Smooth muscle cell (in vitro differentiated cells): ENCODE measurements at regions not wholly inside any gene's neighbourhood (a gene's known extent, or its start where the extent isn't known, plus 50 kb on each side); places are given as distances from the start of the nearest gene placed in this dataset.

ENCODE experiments used
- DNase-seq: peaks from one replicate; lab custom pipeline; 2025; ENCODE audit not compliant: unreplicated experiment; lab: John Stamatoyannopoulos, UW
- H2AFZ ChIP-seq: fragments of 200-600 bp; sonication (generic); 2 replicates; pipeline ENCODE4 v1.6.0; 2016; ENCODE audit warnings: antibody characterized with exemption, low read depth, mild to moderate bottlenecking
- H3F3A ChIP-seq: fragments of 200-600 bp; sonication (generic); 2 replicates; pipeline ENCODE4 v1.6.0; 2017; ENCODE audit warnings: antibody characterized with exemption, low read depth
- H3K27ac ChIP-seq: fragments of 200-600 bp; sonication (generic); 2 replicates; pipeline ENCODE4 v1.5.1; 2016; ENCODE audit warnings: low read depth, mild to moderate bottlenecking
- H3K27me3 ChIP-seq: fragments of 200-600 bp; sonication (generic); 2 replicates; pipeline ENCODE4 v1.6.1; 2016; ENCODE audit warnings: low read depth, mild to moderate bottlenecking
- H3K36me3 ChIP-seq: fragments of 200-600 bp; sonication (generic); 2 replicates; pipeline ENCODE4 v1.5.1; 2016; ENCODE audit warnings: low read depth
- H3K4me1 ChIP-seq: fragments of 200-600 bp; sonication (generic); 2 replicates; pipeline ENCODE4 v1.5.1; 2016; ENCODE audit warnings: low read depth
- H3K4me2 ChIP-seq: fragments of 200-600 bp; sonication (generic); 2 replicates; pipeline ENCODE4 v1.6.0; 2016; ENCODE audit warnings: mild to moderate bottlenecking
- H3K4me3 ChIP-seq: fragments of 200-600 bp; sonication (generic); 2 replicates; pipeline ENCODE4 v1.5.1; 2016; ENCODE audit warnings: mild to moderate bottlenecking
- H3K79me2 ChIP-seq: fragments of 200-600 bp; sonication (generic); 2 replicates; pipeline ENCODE4 v1.6.0; 2016; ENCODE audit warnings: low read depth, mild to moderate bottlenecking
- H3K9ac ChIP-seq: fragments of 200-600 bp; sonication (generic); 2 replicates; pipeline ENCODE4 v1.6.0; 2016; ENCODE audit warnings: low read depth
- H3K9me3 ChIP-seq: fragments of 200-600 bp; sonication (generic); replicated peaks from 2 replicates; pipeline ENCODE4 v1.5.1; 2016; ENCODE audit warnings: low read depth
- H4K20me1 ChIP-seq: fragments of 200-600 bp; sonication (generic); 2 replicates; pipeline ENCODE4 v1.6.0; 2016; ENCODE audit warnings: low read depth
- CTCF ChIP-seq: fragments of 200-600 bp; sonication (generic); IDR thresholded peaks from 2 replicates; pipeline ENCODE4 v1.5.1; 2017; ENCODE audit warnings: borderline replicate concordance, mild to moderate bottlenecking, antibody characterized with exemption; ENCODE audit not compliant: insufficient read depth, poor library complexity, severe bottlenecking
- WGBS: methylation state at CpG from one replicate; pipeline ENCODE4 v1.1.7; 2016; ENCODE audit warnings: low lambda C conversion rate; 5-methylcytosine and 5-hydroxymethylcytosine counted together

- H4K20me1 ChIP-seq: no peaks in the 10 kb centered on the region
- H3K27ac ChIP-seq: no peak overlapping the region
- no peaks in the 10 kb centered on the region for H3F3A ChIP-seq
- H2AFZ ChIP-seq: no peak overlapping the region
- no peaks in the 10 kb centered on the region for H3K4me1 ChIP-seq
- no peak overlapping the region for H3K4me3 ChIP-seq
- H3K36me3 ChIP-seq: no peaks in the 10 kb centered on the region
- H3K4me2 ChIP-seq: no peak overlapping the region
- no peak for TF ChIP-seq CTCF
- H3K9ac ChIP-seq: no peak overlapping the region
- 92% methylated on average over 6 of the region's 6 CpGs for WGBS
- no peak for DNase-seq
- H3K27me3 ChIP-seq: no peaks in the 10 kb centered on the region
- H3K79me2 ChIP-seq: no peaks in the 10 kb centered on the region
- H3K9me3 ChIP-seq: no peaks in the 10 kb centered on the region
Observed at GRCh38 chr18:67151366-67151765, 365.2 kb downstream of the DSEL start.

GRCh38 chr18:67145586-67146292 lies 370.8 kb downstream of the DSEL start:
- Histone ChIP-seq H3K36me3 (no peaks in the 10 kb centered on the region), H3K27ac (no peak overlapping the region), H3K79me2 (no peaks in the 10 kb centered on the region), H4K20me1 (no peaks in the 10 kb centered on the region), H3K4me1 (no peaks in the 10 kb centered on the region), H2AFZ (no peak overlapping the region), H3K27me3 (no peaks in the 10 kb centered on the region), H3F3A (no peaks in the 10 kb centered on the region), H3K9me3 (no peaks in the 10 kb centered on the region), H3K4me3 (peak overlapping the region; percentile 11), H3K4me2 (no peak overlapping the region), H3K9ac (no peak overlapping the region)
- WGBS: 95% methylated on average over 9 of the region's 9 CpGs
- TF ChIP-seq CTCF: no peak
- no peak for DNase-seq

GRCh38 chr18:67144329-67144728 lies 372.2 kb downstream of the DSEL start:
- no peaks in the 10 kb centered on the region for H3K36me3 ChIP-seq
- TF ChIP-seq CTCF: no peak
- 93% methylated on average over 4 of the region's 4 CpGs for WGBS

GRCh38 chr18:67143028-67143427 lies 373.5 kb downstream of the DSEL start:
- H3K27me3 ChIP-seq: no peaks in the 10 kb centered on the region
- no peaks in the 10 kb centered on the region for H3F3A ChIP-seq
- no peak overlapping the region for H3K27ac ChIP-seq
- H3K4me3 ChIP-seq: no peak overlapping the region
- WGBS: 71% methylated on average over 5 of the region's 5 CpGs
- H3K4me1 ChIP-seq: no peaks in the 10 kb centered on the region
- H4K20me1 ChIP-seq: no peaks in the 10 kb centered on the region
- no peak for DNase-seq
- H3K4me2 ChIP-seq: no peak overlapping the region
- TF ChIP-seq CTCF: no peak
- no peak overlapping the region for H2AFZ ChIP-seq
- H3K36me3 ChIP-seq: no peaks in the 10 kb centered on the region
- no peaks in the 10 kb centered on the region for H3K79me2 ChIP-seq
- H3K9me3 ChIP-seq: no peaks in the 10 kb centered on the region
- H3K9ac ChIP-seq: no peak overlapping the region

More at GRCh38 chr18:67144329-67144728, 372.2 kb downstream of the DSEL start:
- H3K4me2 ChIP-seq: no peak overlapping the region
- no peaks in the 10 kb centered on the region for H3K79me2 ChIP-seq
- H3K9me3 ChIP-seq: no peaks in the 10 kb centered on the region
- H3K9ac ChIP-seq: no peak overlapping the region
- H3K4me3 ChIP-seq: no peak overlapping the region
- no peak overlapping the region for H2AFZ ChIP-seq
- H3K27ac ChIP-seq: no peak overlapping the region
- H3K4me1 ChIP-seq: no peaks in the 10 kb centered on the region
- H3F3A ChIP-seq: no peaks in the 10 kb centered on the region
- no peak for DNase-seq
- no peaks in the 10 kb centered on the region for H3K27me3 ChIP-seq
- no peaks in the 10 kb centered on the region for H4K20me1 ChIP-seq
